ENCODE measurements at regions not wholly inside any gene's neighbourhood (a gene's known extent, or its start where the extent isn't known, plus 50 kb on each side); places are given as distances from the start of the nearest gene placed in this dataset.
"Not testable (repeated sequence)": the region's sequence is repeated elsewhere in the genome, so short reads cannot be mapped to it uniquely, and the experiment has no call there.

- H3K4me1 ChIP-seq: no peaks in the 10 kb centered on the region
- TF ChIP-seq CTCF (IDR thresholded peaks at IDR 0.05): no peak
- no peak overlapping the region for H3K4me3 ChIP-seq
- H3K36me3 ChIP-seq: no peaks in the 10 kb centered on the region
- intact Hi-C loops (cut with DNase I): loop anchor here (5.0 to 10.0 kb wide), 2 partner anchors 36 to 239 kb away; no protein-coding TSS in a partner anchor
- H3K27ac ChIP-seq: no peak overlapping the region
- DNase-seq: no peak
- H3K9ac ChIP-seq (ENCODE audit: low read depth in 2 of 2, low read length in 2 of 2): no peak overlapping the region
- no peaks in the 10 kb centered on the region for H3K27me3 ChIP-seq
- H3K9me3 ChIP-seq: no peaks in the 10 kb centered on the region
Measured at GRCh38 chr4:18695733-18696527, 674.4 kb upstream of the LCORL start.

GRCh38 chr4:18691431-18692200, 670.1 kb upstream of the LCORL start:
- Histone ChIP-seq H3K4me1 (no peaks in the 10 kb centered on the region), H3K27ac (no peak overlapping the region), H3K9ac (ENCODE audit: low read depth in 2 of 2, low read length in 2 of 2) (no peak overlapping the region), H3K27me3 (no peaks in the 10 kb centered on the region), H3K4me3 (no peak overlapping the region), H3K36me3 (no peaks in the 10 kb centered on the region), H3K9me3 (no peaks in the 10 kb centered on the region)
- no peak for DNase-seq
- intact Hi-C loops (cut with DNase I): loop anchor here (10.0 kb wide), 1 partner anchor 243 kb away; no protein-coding TSS in a partner anchor
- TF ChIP-seq CTCF (IDR thresholded peaks at IDR 0.05): no peak

- H3K9me3 ChIP-seq: no peaks in the 10 kb centered on the region
- no peak overlapping the region for H3K27ac ChIP-seq
- TF ChIP-seq CTCF (IDR thresholded peaks at IDR 0.05): no peak
- intact Hi-C loops (cut with DNase I): loop anchor here (10.0 kb wide), 1 partner anchor 244 kb away; no protein-coding TSS in a partner anchor
- H3K9ac ChIP-seq (ENCODE audit: low read depth in 2 of 2, low read length in 2 of 2): no peak overlapping the region
- no peaks in the 10 kb centered on the region for H3K27me3 ChIP-seq
- no peaks in the 10 kb centered on the region for H3K36me3 ChIP-seq
- H3K4me3 ChIP-seq: no peak overlapping the region
- H3K4me1 ChIP-seq: no peaks in the 10 kb centered on the region
- DNase-seq: no peak
Measured at GRCh38 chr4:18690291-18690955, 668.9 kb upstream of the LCORL start.

- TF ChIP-seq CTCF (IDR thresholded peaks at IDR 0.05): peak; percentile 80
- Histone ChIP-seq H3K27ac (no peak overlapping the region), H3K4me1 (no peaks in the 10 kb centered on the region), H3K27me3 (no peaks in the 10 kb centered on the region), H3K9me3 (no peaks in the 10 kb centered on the region), H3K36me3 (no peaks in the 10 kb centered on the region), H3K4me3 (no peak overlapping the region), H3K9ac (ENCODE audit: low read depth in 2 of 2, low read length in 2 of 2) (no peak overlapping the region)
- peak; percentile 72 for DNase-seq
- intact Hi-C loops (cut with DNase I): loop anchor here (10.0 kb wide), 2 partner anchors 245 to 1555 kb away; no protein-coding TSS in a partner anchor
Measured at GRCh38 chr4:18689308-18690115, 668.0 kb upstream of the LCORL start.

- not testable (repeated sequence) for H3K27me3 ChIP-seq; H3K27ac ChIP-seq; H3K4me1 ChIP-seq; H3K9me3 ChIP-seq; H3K4me3 ChIP-seq; H3K9ac ChIP-seq (ENCODE audit: low read depth in 2 of 2, low read length in 2 of 2); H3K36me3 ChIP-seq; DNase-seq
- intact Hi-C loops (cut with DNase I): loop anchor here (10.0 kb wide), 1 partner anchor 1556 kb away; no protein-coding TSS in a partner anchor
Measured at GRCh38 chr4:18688351-18688750, 666.8 kb upstream of the LCORL start.

Measured in colonic mucosa (tissue), 4 donors.